ENCODE measurements at regions not wholly inside any gene's neighbourhood (a gene's known extent, or its start where the extent isn't known, plus 50 kb on each side); places are given as distances from the start of the nearest gene placed in this dataset.
"Not testable (repeated sequence)": the region's sequence is repeated elsewhere in the genome, so short reads cannot be mapped to it uniquely, and the experiment has no call there.

DNA sequence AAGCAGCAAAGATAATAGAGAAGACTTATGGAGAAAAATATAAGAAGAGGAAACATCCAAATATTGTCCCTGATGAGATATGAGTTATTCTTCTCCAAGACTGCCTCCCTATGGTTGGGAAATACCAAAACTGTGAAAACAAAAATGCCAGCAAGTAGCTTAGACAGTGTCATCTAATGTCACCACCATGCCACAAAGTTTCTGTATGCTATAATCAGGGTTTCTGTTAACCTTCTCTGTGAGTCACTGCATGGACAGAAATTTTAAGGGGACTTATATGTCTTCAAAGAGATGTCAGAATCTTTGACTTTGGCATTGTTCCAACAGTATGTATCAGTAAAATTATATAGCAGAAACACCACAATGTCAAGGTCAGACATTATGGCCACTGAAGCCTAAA, 222.6 kb downstream of the KDM5D start:
- DNase-seq = no peak

DNA sequence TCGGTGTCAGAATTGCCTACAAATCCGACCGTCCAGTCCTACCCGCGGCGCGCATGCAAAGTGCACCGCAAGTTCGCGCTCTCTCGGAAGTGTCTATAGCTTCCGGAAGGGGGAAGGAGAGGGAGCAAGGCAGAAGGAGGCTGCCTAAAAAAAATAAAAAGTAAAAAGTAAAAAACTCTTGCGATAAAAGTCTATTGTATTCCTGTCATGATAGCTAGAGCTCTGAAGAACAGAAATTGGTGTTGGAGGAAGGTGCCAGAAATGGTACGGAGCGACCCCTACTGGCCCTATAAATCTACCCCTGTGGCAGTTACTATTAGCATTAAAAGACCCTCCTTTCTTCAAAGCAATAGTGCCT, 241.5 kb downstream of the KDM5D start:
- DNase-seq = no peak

DNA sequence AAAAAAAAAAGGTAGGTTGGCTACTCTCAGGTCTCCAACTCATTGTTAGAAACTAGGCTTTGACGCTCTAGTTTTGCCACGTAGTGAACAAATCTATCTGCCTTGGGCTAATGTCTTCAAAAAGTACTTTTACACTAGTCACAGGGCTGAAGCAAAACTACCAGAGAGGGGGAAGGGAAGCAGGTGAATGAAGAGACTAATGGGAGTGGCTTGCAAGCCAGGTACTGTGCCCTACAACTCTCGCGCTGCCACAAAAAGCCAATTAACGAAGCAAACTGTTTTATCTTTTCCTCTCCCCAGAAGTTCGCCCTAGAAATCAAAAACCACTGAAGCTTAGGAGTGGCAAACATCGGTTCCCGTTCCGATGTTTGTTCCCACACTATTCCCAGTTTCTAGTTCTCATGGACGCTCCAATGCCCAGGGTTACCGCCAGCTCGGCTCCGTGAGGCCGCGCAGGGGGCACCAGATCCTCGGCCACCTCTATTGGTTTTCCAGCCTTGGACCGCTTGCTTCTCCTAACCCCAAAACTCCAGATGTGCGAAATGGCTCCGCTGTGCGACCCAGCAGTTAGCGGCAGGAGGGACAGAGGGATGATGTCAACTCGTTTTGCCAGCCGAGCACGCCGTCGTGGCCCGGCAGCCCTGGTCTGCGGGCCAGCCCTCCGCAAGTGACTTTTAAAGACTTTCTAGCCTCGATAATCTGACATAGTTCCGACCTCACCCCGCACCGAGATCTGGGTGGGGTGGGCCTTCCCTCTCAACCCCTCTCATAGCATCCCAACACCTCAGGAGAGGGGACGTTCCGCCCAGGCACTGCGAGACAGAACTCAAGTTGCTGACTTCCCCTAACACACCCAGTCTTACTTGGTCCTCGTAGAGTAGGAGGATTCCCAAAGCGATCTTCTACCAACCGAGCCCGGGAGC, 242.1 kb downstream of the KDM5D start:
- no peak for DNase-seq

DNA sequence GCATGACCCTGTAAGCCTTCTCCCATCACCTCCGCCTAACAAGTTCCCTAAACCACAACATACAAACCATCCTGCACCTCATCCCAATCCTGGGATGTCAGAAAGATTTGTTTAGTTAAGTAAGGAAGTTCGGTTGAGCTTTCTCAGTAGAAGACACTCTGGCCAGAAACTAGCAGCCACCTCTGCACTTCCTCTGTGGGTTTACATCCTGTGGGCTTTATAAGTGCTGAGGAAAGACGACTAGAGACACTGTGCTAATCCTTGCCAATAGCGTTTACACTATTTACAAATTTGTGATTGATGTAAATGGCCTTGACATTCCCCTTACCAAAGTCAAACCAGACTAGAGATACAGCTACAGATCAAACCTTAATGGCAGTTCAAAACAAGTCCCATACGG, 246.0 kb downstream of the KDM5D start:
- DNase-seq = no peak

DNA sequence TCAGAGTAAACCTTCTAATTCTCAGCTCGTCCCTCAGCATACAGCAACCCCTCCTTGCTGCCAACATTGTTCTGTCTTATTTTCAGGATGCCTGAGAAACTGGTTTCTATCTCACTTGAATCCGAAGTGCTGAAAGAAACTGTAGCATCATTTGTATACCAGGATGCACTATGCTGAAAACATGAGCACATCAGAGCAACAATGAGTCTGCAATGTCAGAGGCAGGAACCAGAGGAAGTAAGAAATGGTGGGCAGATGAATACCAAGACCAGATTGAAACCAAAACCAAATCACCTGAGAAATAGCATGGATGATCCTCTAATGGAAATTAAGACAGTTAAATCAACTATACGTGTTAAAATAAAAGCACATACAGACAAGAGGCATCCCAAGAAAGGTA, 257.0 kb downstream of the KDM5D start:
- no peak for DNase-seq

DNA sequence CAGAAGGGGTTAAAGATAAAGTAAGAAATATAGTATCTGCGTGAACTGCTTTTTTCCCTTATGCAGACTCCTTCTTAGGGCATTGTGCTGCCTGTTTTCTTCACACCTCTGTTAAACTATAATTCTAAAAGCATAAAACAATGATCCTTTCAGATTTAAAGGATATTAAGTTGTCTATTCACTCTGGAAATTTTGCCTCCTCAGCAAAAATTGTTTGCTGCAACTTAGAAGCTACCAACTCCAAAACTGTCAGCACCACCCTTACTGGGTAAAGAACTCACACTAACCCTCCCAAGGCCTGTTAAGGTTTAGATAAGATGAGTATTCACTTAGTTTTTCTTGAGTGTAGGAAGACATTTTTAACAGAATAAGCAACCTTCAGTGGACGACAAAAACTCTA, 259.5 kb downstream of the KDM5D start:
- no peak for DNase-seq

DNA sequence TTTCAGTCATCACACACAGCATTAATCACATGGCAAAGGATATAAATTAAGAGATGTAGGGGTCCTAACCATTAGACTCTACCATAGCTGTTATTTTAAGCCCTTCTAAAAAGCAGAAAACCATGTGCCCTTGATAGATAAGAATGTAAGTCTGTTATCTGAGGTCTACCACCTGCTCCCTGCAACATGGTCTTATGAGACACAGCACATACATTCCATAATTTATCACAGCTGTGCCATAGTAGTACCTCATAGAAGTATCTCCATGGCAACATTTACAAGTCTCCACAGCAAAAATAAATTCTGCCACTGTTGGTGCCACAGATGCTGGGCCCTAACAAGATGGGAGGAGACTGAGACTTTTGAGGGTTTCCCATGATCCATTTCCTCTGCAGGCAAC, 265.4 kb downstream of the KDM5D start:
- DNase-seq = no peak

DNA sequence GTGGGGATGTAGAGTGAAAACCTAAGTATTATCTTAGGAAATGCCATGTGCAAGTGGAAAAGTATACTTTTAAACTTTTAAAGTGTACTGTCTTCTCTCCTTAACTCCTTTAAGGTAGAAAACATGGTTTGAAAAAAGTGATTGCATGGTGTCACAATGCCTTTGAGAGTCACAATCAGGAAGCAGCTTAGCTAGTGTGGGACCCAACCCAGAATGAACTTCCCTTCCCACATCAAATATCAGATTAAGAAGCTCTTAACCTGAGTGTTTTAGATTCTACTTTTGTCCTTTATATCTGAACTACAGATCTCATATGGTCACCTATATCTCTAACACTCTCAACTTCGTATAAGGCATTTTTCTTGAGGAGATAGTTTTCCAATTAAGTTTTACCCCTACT, 266.6 kb downstream of the KDM5D start:
- DNase-seq = no peak

DNA sequence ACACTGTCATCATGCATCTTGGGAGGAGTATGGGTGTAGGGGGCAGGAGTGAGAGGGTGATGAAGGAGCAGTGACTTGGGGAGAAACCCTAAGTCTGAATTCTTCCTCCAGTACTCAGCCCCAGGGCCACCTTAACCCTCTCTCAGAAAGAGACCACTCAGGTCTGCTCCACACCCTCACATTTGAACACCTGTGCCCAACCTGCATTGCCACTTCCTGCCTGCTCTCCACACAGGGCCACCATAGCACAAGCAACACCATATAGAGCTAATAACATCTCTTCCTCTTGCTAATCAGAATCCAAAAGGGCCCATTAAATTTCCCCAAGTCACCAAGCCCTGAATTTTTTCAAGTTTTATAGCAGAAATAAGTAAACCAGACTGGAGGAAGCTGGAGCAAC, 278.7 kb downstream of the KDM5D start:
- no peak for DNase-seq

DNA sequence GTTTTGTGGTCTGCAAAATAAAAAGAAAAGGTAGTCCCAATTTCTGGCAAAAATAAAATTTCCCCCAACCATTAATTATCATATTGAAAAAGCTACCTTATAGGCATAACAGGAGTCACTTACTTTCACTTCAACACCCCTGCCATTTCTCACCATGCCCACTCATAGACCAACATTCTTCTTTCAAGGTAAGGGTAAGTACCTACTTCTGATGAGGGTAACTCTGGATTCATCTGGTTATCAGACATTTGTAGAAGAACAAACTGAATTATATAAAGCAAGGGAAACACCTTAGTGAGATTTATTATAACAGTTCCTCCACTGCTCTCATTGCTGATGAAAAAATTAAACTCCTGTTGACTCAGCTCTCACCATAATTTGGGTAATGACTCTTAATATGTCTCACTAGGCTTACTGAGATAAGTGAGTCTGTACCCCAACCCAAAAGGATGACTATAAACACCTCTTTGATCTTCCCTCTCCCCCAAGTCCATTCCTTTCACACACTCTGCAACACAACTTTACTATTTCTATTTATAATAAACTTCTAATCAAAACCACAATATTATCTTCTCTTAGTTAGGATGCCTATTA, 287.6 kb downstream of the KDM5D start:
- DNase-seq = no peak

DNA sequence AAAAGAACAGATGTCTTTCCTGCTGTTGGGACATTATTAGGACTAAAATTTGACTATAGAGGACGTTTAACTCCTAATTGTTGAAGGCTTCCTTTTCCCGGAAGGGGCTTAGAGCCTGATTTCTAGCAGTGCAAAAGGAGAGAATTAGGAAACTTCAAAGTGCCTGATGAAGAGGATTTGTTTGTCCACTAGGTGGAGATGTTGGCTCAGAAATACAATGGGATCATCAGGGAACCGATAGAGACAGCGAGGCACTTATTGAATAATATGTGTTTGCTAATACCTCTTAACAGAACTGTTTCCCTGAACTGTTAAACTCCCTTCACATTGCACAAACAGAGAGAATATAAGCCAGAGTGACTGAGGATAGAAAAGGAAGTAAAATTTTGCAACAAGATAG, 311.5 kb downstream of the KDM5D start:
- peak; percentile 28 for DNase-seq

DNA sequence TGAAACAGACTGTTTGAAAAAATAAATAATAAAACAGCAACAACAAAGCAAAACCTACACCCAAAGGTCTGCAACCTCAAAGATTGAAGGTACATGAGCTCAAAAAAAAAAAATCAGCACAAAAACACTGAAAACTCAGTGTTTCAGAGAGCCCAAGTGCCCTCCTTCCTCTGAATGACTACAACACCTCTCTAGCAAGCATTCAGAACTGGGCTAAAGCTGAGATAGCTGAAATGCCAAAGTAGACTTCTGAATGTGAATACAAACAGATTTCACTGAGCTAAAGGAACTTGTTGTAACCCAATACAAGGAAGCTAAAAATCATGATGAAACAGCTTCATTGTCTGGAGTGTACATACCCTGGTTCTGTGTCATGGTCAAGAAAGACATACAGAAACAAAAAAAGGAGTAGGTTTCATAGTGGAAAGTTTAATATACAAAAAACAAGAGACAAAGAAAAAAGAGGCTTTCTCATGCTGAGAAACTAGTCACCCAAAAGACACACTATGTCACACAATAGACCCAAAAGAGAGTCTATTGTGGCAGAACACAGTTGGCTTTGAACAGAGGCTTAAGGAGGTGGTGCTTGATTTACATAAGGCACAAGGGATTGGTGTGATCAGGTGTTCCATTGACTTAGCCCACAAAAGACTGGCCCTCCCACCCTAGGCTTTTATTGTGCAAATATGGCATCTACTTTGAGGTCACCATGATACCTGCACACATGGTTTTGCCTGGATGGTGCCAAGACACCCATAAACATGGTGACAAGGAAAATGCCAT, 316.6 kb downstream of the KDM5D start:
- DNase-seq = no peak

DNA sequence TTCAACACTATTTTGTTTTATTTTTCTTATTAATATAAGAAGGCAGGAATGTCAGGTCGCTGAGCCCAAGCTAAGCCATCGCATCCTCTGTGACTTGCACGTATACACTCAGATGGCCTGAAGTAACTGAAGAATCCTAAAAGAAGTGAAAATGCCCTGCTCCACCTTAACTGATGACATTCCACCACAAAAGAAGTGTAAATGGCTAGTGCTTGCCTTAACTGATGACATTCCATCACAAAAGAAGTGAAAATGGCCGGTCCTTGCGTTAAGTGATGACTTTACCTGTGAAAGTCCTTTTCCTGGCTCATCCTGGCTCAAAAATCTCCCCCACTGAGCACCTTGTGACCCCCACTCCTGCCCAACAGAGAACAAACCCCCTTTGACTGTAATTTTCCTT, 317.3 kb downstream of the KDM5D start:
- DNase-seq = not testable (repeated sequence)

DNA sequence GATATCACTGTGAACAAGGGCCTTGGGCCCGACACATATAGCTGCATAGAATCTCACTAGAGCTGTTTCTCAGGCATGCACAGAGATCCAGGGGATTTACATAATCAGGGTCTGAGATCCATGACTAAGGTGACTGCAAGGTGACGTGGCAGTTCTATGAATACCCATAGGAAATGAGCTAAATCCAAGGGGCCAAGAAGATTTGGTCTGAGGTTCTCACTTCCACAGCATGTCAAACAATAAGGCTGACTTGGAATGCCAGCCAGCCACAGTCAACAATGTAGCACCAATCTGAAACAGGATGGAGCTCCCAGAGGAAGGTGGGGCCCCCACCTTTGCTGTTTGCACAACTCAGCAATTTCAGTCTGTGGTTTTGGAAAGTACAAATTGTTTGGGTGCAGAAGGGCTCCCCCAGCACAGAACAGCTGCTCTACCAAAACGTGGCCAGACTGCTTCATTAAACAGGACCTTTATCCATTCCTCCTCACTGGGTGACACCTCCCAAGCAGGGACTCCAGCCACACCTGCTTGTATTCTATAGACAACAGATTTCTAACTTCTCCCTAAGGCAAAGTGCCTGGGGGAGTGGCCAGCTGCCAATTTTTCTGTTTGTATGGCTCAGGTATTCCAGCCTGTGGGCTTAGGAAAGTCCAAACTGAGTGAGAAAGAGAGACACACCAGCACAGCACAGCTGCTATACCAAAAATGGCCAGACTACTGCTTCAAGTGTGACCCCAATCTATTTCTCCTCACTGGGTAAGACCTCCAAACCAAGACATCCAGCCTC, 333.4 kb downstream of the KDM5D start:
- no peak for DNase-seq

DNA sequence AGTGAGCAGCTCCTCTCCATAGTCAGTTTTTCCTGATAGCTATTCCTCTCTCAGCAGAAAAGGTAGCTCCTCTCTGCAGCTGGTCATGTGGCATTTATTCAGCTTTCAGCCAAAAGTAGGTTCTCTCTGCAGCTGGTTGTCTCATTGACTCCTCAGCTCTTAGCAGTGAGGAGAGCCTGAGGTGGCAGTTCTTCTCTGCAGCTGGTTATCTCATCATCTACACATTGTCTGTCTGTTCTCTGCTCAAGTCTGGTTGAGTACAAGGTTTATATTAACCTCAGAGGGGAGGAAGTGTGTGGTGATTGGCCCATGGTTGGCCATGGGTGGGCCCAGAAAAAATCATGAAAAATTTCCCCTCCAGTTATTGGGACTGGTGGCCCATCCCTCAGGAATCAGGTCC, 338.3 kb downstream of the KDM5D start:
- no peak for DNase-seq

DNA sequence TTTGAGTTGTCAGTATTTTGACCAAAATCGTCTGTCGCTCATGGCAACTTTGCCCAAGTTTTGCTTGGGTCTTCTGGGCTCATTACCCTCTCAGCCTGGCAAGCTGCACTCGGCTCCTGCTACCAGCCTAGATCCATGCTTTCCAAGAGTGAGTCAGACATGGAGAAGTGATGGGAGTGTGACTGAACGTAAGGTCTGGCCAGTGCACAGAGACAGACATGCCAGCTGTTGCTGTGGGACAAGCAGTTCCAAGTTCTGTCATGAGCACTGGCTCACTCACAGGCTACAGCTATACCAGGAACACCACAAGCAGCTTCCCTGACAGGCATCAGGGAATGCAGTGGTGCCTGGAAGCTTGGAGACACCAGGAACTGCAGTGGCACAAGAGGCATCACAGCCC, 338.9 kb downstream of the KDM5D start:
- DNase-seq = no peak

DNA sequence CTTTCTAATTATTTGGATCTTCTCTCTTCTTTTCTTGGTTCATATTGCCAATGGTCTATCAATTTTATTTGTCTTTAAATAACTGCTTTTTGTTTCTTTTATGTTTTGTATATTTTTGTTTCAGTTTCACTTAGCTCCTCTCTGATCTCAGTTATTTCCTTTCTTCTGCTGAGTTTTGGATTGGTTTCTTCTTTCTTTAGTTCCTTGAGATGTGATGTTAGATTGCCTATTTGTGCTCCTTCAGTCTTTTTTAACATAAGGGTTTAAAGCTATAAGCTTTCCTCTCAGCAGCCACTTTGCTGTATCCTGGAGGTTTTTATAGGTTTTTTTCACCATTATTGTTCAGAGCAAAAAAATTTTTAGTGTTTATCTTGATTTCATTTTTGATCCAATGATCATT, 351.6 kb downstream of the KDM5D start:
- no peak for DNase-seq

DNA sequence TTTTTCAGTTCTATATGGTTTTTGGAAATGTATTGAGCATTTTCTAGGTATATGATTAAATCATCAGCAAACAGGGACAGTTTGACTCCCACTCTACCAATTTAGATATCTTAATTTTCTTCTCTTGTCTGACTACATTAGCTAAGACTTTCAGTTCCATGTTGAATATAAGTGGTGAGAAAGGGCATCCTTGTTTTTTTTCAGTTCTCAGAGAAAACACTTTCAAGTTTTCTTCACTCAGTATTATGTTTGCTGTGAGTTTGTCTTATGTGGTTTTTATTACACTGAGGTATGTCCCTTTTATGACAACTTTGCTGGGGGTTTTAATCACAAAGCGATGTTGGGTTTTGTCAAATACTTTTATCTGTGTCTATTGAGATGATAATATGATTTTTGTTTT, 352.6 kb downstream of the KDM5D start:
- DNase-seq = no peak

DNA sequence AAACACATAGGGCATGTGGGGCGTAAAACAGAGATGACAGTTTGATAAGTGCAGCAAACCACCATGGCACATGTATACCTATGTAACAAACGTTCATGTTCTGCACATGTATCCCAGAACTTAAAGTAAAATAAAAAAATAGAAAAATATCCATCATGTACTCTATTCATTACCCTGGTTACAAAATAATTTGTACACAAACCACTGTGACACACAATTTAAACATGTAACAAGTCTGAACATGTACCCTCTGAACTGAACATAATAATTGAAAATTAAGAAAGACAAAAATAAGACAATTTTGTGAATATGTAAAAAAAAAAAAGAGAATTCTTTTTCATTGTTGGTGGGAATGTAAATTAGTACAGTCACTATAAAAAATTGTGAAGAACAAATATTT, 379.2 kb downstream of the KDM5D start:
- no peak for DNase-seq

DNA sequence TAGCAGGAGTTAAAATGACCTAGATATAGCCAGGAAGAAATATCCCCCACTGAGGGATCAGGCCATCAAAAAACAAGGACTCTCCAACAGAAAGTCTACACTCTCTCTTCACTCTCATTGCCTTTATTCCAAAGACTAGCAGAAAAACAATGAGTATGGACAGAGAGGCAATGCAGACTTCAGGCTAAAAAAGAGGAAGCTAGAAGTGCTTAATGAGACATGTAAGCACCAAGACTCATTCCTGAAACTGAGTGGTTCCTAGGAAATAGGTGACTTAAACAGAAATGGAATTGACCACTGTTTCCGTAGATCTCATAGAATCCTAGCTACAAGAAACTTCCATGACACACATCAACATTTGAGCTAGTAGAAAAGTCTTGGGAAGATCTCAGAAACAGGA, 387.3 kb downstream of the KDM5D start:
- peak; percentile 11 for DNase-seq

DNA sequence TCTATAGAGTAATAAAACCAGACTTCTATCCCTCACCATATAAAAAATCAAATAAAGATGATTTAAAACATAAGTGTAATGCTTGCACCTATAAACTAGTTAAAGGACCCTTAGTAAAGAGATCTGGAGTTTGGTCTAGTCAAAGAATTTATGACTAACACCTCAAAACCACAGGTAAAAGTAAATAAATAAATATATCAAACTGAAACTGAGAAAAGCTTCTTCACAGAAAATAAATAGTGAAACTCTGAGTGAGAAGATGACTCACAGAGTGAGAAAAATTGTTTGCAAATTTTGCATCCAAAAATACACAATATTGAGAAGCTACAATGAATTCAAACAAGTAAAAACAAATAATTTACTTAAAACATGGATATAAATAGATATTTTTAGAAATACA, 387.8 kb downstream of the KDM5D start:
- DNase-seq = no peak

DNA sequence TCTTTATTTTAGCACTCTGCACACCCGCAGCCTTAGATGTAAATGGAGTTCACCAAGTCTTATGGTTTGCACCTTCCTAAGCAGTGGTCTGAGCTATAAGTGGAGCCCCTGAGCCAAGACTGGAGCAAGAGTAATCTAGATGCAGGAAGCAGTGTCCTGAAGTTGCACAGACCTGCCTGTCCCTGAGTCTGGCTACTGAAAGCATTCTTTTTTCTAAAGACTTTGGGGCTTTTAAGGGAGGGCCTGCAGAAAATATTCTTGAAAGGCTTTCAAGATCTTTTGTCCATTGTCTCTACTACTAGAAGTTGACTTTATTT, 389.7 kb downstream of the KDM5D start:
- DNase-seq = no peak

DNA sequence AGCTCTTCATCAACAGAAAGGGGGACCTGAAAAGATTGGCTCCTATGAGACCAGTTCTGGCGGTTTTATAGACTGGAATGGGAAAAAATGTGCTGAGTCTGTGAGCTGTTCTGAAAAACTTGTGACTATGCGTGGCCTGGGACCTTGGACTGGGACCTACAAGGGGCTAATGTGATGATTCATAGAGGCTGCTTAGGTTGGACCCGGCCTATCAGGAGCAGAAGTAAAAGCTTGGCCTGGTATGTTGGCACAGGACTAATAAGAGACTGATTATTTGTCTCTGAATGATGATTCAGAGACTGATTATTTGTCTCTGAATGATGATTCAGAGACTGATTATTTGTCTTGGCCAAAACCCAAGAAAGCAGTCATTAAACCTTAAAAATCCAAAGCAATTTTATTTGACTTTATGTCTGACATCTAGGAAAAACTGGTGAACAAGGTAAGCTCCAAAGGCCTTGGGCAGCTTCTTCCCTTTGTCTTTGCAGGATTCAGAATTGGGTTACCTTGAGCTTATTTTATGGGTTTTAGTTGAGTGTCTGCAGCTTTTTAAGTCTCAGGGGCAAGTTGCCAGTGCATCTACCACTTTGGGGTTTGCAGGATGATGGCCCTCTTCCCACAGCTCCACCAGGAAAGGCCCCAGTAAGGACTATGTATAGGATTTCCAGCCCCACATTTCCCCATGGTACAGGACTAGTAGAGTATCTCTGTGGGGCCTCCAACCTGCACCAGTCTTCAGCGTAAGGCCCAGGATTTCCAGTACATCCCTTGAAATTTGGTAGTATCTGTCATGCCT, 390.3 kb downstream of the KDM5D start:
- DNase-seq = no peak
